K562 (cell line): ENCODE measurements at regions not wholly inside any gene's neighbourhood (a gene's known extent, or its start where the extent isn't known, plus 50 kb on each side); places are given as distances from the start of the nearest gene placed in this dataset.
A peak's percentile ranks its signal among the peaks of the same experiment; 100 is the strongest.

ENCODE experiments used
- POLR2AphosphoS2 ChIP-seq: IDR thresholded peaks from 2 replicates; pipeline ENCODE4 v1.6.1; 2012; ENCODE audit warnings: low read length, improper control_type of control experiment
- TBP ChIP-seq: optimal IDR thresholded peaks from 2 replicates; pipeline ENCODE3; 2011; ENCODE audit warnings: low read depth, low read length, improper control_type of control experiment
- TF ChIP-seq, protein P1 (sequence below), 2 experiments: fragments of 450-650 bp in 1 of 2; sonication (generic) in 1 of 2; formaldehyde crosslinking in 1 of 2; IDR thresholded peaks in 1 of 2; conservative IDR thresholded peaks in 1 of 2; 2 replicates each; pipeline versions ENCODE4 v1.6.1 to v1.8.1; 2016 to 2023; ENCODE audit warnings: mild to moderate bottlenecking in 2 of 2, moderate library complexity in 2 of 2, inconsistent platforms in 1 of 2, missing genetic modification reagents in 1 of 2
- TF ChIP-seq, protein P2 (sequence below), 2 experiments: fragments of 450-650 bp in 1 of 2; sonication (generic) in 1 of 2; formaldehyde crosslinking in 1 of 2; IDR thresholded peaks; 2 replicates each; pipeline versions ENCODE4 v1.7.1 to v1.9.0; 2016 to 2022; ENCODE audit warnings: inconsistent platforms in 1 of 2, mild to moderate bottlenecking in 1 of 2, missing genetic modification reagents in 1 of 2

- TF ChIP-seq, protein P1, sequence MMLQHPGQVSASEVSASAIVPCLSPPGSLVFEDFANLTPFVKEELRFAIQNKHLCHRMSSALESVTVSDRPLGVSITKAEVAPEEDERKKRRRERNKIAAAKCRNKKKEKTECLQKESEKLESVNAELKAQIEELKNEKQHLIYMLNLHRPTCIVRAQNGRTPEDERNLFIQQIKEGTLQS (IDR thresholded peaks at IDR 0.05), result no peak
- TF ChIP-seq, protein P1 (CRISPR knock-in tag; conservative IDR thresholded peaks at IDR 0.05), result no peak
- TF ChIP-seq POLR2AphosphoS2 (no peak), TBP (no peak)
- TF ChIP-seq, protein P2, sequence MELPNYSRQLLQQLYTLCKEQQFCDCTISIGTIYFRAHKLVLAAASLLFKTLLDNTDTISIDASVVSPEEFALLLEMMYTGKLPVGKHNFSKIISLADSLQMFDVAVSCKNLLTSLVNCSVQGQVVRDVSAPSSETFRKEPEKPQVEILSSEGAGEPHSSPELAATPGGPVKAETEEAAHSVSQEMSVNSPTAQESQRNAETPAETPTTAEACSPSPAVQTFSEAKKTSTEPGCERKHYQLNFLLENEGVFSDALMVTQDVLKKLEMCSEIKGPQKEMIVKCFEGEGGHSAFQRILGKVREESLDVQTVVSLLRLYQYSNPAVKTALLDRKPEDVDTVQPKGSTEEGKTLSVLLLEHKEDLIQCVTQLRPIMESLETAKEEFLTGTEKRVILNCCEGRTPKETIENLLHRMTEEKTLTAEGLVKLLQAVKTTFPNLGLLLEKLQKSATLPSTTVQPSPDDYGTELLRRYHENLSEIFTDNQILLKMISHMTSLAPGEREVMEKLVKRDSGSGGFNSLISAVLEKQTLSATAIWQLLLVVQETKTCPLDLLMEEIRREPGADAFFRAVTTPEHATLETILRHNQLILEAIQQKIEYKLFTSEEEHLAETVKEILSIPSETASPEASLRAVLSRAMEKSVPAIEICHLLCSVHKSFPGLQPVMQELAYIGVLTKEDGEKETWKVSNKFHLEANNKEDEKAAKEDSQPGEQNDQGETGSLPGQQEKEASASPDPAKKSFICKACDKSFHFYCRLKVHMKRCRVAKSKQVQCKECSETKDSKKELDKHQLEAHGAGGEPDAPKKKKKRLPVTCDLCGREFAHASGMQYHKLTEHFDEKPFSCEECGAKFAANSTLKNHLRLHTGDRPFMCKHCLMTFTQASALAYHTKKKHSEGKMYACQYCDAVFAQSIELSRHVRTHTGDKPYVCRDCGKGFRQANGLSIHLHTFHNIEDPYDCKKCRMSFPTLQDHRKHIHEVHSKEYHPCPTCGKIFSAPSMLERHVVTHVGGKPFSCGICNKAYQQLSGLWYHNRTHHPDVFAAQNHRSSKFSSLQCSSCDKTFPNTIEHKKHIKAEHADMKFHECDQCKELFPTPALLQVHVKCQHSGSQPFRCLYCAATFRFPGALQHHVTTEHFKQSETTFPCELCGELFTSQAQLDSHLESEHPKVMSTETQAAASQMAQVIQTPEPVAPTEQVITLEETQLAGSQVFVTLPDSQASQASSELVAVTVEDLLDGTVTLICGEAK (IDR thresholded peaks at IDR 0.05), result peak; percentile 44; the same call in 1 of the 2 replicates
- TF ChIP-seq, protein P2 (CRISPR knock-in tag; IDR thresholded peaks at IDR 0.05), result no peak
- TF ChIP-seq, all 486 proteins: peak for 14
Measured at GRCh38 chr1:65554829-65555228, 134.4 kb downstream of the LEPR start (continued).
